ENCODE measurements at regions not wholly inside any gene's neighbourhood (a gene's known extent, or its start where the extent isn't known, plus 50 kb on each side); places are given as distances from the start of the nearest gene placed in this dataset.
A peak's percentile ranks its signal among the peaks of the same experiment; 100 is the strongest.

GRCh38 chr20:60931696-60932095 lies 320.4 kb upstream of the CDH4 start:
- no peaks in the 10 kb centered on the region for H3K4me1 ChIP-seq
- no peak overlapping the region for H2AFZ ChIP-seq (replicated peaks)
- H3K27me3 Mint-ChIP-seq (ENCODE audit: insufficient read depth, low read depth), result peaks cover 24% of the 10 kb centered on the region
- H3K36me3 Mint-ChIP-seq, result no peaks in the 10 kb centered on the region
- H4K20me1 ChIP-seq (ENCODE audit: low read depth), result no peaks in the 10 kb centered on the region
- H3K9me3 Mint-ChIP-seq, result peaks cover 2% of the 10 kb centered on the region
- no peak overlapping the region for H3K9ac ChIP-seq
- H3K27ac Mint-ChIP-seq, result no peak overlapping the region
- H3K27ac ChIP-seq, result no peak overlapping the region
- H3K4me1 Mint-ChIP-seq, result no peaks in the 10 kb centered on the region
- H3F3A ChIP-seq (ENCODE audit: low read depth), result no peaks in the 10 kb centered on the region
- no peak for DNase-seq (ENCODE audit: low spot score)
- H3K4me3 ChIP-seq, result no peak overlapping the region
- no peak overlapping the region for H3K4me2 ChIP-seq
- H3K36me3 ChIP-seq, result no peaks in the 10 kb centered on the region
- H3K9me3 ChIP-seq (ENCODE audit: low read depth), result no peaks in the 10 kb centered on the region
- H3K27me3 ChIP-seq, result peaks cover 27% of the 10 kb centered on the region
- TF ChIP-seq EZH2phosphoT487 (IDR thresholded peaks at IDR 0.05) (no peak), CTCF (IDR thresholded peaks at IDR 0.05) (no peak), EZH2 (IDR thresholded peaks at IDR 0.05) (no peak)
- no peak overlapping the region for H3K4me3 Mint-ChIP-seq
- H3K79me2 ChIP-seq (ENCODE audit: low read depth), result no peaks in the 10 kb centered on the region

DNA sequence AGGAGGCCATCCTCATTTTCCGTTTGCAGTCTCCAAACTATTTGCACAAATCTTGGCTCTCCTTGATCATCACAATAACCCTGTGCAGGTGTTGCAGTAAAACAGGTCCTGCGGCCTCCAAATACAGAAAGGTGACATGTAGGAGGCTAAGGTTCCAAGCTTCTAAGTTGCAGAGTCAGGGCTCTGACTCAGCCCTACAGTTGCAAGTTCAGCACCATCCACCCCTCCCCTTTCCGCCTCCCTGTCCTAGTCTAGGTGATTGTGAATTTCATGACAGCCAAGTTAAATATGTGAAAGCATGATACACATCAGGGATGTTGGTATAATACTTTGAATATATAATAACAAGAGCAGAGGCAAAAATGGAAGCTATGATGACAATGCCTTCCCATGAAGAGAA lies 317.3 kb upstream of the CDH4 start:
- Histone ChIP-seq H3K4me3 (no peak overlapping the region), H3K79me2 (ENCODE audit: low read depth) (no peaks in the 10 kb centered on the region), H3K4me2 (no peak overlapping the region), H3K27me3 (peaks cover 9% of the 10 kb centered on the region), H3K36me3 (no peaks in the 10 kb centered on the region), H4K20me1 (ENCODE audit: low read depth) (no peaks in the 10 kb centered on the region), H2AFZ (replicated peaks) (no peak overlapping the region), H3K9ac (no peak overlapping the region), H3K27ac (no peak overlapping the region), H3F3A (ENCODE audit: low read depth) (no peaks in the 10 kb centered on the region), H3K9me3 (ENCODE audit: low read depth) (no peaks in the 10 kb centered on the region), H3K4me1 (no peaks in the 10 kb centered on the region)
- DNase-seq (ENCODE audit: low spot score), result no peak
- peaks cover 2% of the 10 kb centered on the region for H3K4me1 Mint-ChIP-seq
- H3K27me3 Mint-ChIP-seq (ENCODE audit: insufficient read depth, low read depth), result peaks cover 28% of the 10 kb centered on the region
- H3K36me3 Mint-ChIP-seq, result no peaks in the 10 kb centered on the region
- H3K9me3 Mint-ChIP-seq, result peaks cover 4% of the 10 kb centered on the region
- H3K27ac Mint-ChIP-seq, result no peak overlapping the region
- TF ChIP-seq EZH2phosphoT487 (IDR thresholded peaks at IDR 0.05) (no peak), EZH2 (IDR thresholded peaks at IDR 0.05) (no peak), CTCF (IDR thresholded peaks at IDR 0.05) (no peak)
- H3K4me3 Mint-ChIP-seq, result no peak overlapping the region

DNA sequence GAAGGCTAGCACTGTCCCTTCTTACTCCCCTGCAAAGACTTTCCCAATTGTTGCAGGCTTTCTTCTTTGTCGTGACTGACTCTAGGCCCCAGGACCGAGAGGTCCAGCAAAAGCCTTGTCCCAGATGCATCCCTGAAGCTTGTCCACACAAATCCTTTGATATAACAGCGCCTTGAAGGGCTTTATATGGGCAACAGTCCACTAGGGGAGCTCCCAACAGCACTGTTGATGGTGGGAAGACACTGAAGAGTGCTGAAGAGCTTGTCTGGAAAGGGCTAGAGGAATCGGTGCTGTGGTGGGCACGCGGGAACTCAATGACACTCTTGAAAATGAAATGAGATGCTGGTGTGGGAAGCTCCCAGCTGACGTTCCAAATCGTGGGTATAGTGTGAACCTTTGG lies 316.1 kb upstream of the CDH4 start:
- Histone ChIP-seq H3K9ac (no peak overlapping the region), H3K36me3 (no peaks in the 10 kb centered on the region), H4K20me1 (ENCODE audit: low read depth) (no peaks in the 10 kb centered on the region), H3K9me3 (ENCODE audit: low read depth) (no peaks in the 10 kb centered on the region), H3K27me3 (no peaks in the 10 kb centered on the region), H3K4me2 (no peak overlapping the region), H3K4me1 (no peaks in the 10 kb centered on the region), H3F3A (ENCODE audit: low read depth) (no peaks in the 10 kb centered on the region), H3K79me2 (ENCODE audit: low read depth) (no peaks in the 10 kb centered on the region), H3K27ac (no peak overlapping the region), H2AFZ (replicated peaks) (no peak overlapping the region), H3K4me3 (no peak overlapping the region)
- Mint-ChIP-seq H3K4me3 (no peak overlapping the region), H3K9me3 (peaks cover 4% of the 10 kb centered on the region), H3K4me1 (peaks cover 2% of the 10 kb centered on the region), H3K27me3 (ENCODE audit: insufficient read depth, low read depth) (peaks cover 31% of the 10 kb centered on the region), H3K36me3 (no peaks in the 10 kb centered on the region), H3K27ac (no peak overlapping the region)
- TF ChIP-seq EZH2 (IDR thresholded peaks at IDR 0.05) (no peak), CTCF (IDR thresholded peaks at IDR 0.05) (peak; percentile 34)
- peak; percentile 24 for DNase-seq (ENCODE audit: low spot score)

DNA sequence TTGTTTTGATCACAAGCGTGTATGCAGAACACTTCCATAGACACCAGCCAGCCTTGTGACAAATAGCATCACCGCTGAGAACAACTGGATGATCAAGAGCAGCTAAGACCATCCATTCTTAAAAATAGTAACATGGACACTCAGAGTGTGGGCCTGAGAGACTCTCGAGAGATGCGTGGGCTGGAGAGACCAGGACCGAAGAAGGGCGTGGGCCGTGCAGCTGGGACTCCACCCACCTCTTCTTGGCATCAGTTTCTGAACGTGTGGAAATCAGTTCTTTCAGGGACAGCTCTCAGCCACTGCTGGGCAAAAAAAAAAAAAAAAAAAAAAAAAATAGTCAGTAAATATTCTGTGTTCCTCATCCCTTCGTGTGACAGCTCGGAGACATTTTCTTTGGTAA lies 314.5 kb upstream of the CDH4 start:
- no peak overlapping the region for H3K27ac Mint-ChIP-seq

More for the DNA sequence above, 314.5 kb upstream of the CDH4 start:
- Histone ChIP-seq H3K4me1 (no peaks in the 10 kb centered on the region), H3K4me3 (no peak overlapping the region), H3K4me2 (no peak overlapping the region), H3K27ac (no peak overlapping the region), H3K27me3 (no peaks in the 10 kb centered on the region), H3K9me3 (ENCODE audit: low read depth) (no peaks in the 10 kb centered on the region), H3K9ac (no peak overlapping the region), H3K36me3 (no peaks in the 10 kb centered on the region), H2AFZ (replicated peaks) (no peak overlapping the region), H3F3A (ENCODE audit: low read depth) (no peaks in the 10 kb centered on the region), H3K79me2 (ENCODE audit: low read depth) (no peaks in the 10 kb centered on the region), H4K20me1 (ENCODE audit: low read depth) (no peaks in the 10 kb centered on the region)
- Mint-ChIP-seq H3K9me3 (peaks cover 3% of the 10 kb centered on the region), H3K27me3 (ENCODE audit: insufficient read depth, low read depth) (peaks cover 25% of the 10 kb centered on the region), H3K36me3 (no peaks in the 10 kb centered on the region), H3K4me3 (no peak overlapping the region), H3K4me1 (peaks cover 2% of the 10 kb centered on the region)
- DNase-seq (ENCODE audit: low spot score), result no peak
- TF ChIP-seq CTCF (IDR thresholded peaks at IDR 0.05) (no peak), EZH2phosphoT487 (IDR thresholded peaks at IDR 0.05) (no peak), EZH2 (IDR thresholded peaks at IDR 0.05) (no peak)
